HG02938 (cell line): ENCODE measurements at regions not wholly inside any gene's neighbourhood (a gene's known extent, or its start where the extent isn't known, plus 50 kb on each side); places are given as distances from the start of the nearest gene placed in this dataset.
"Not testable (repeated sequence)": the region's sequence is repeated elsewhere in the genome, so short reads cannot be mapped to it uniquely, and the experiment has no call there.

Experiments
- ATAC-seq: cut with Tn5 transposase; IDR thresholded peaks from one replicate; pipeline ENCODE4 v1.9.1; 2021; ENCODE audit warnings: mild to moderate bottlenecking, moderate library complexity; ENCODE audit not compliant: unreplicated experiment

GRCh38 chr20:19110285-19110684 lies 102.2 kb upstream of the SLC24A3 start:
- no peak for ATAC-seq

DNA sequence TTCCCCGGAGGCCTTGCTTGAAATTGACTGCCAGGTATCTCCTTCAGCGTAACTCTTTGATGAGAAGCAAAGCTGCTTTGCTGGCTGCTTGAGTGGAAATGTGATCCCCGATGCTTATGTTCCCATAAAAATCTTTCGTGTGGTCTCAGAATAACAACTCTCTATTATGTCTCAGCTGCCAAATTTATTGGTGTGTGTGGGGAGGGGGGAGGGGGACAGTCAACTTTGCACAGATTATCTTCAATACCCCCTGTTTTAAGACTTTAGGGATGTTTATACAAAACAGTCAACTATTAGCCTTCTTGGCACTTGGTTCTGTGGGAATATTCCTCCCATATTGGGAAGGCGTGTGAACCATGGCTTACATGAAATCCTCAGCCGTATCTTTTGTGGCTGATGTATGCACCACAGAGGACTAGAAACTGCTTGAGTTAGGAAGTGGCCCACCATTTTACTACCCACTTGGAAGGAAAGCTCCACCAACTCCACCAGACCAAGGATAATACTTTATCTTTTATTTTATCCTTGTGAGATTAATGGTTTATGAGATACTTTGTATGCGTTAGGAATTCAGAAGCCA lies 101.5 kb upstream of the SLC24A3 start:
- ATAC-seq: no peak

DNA sequence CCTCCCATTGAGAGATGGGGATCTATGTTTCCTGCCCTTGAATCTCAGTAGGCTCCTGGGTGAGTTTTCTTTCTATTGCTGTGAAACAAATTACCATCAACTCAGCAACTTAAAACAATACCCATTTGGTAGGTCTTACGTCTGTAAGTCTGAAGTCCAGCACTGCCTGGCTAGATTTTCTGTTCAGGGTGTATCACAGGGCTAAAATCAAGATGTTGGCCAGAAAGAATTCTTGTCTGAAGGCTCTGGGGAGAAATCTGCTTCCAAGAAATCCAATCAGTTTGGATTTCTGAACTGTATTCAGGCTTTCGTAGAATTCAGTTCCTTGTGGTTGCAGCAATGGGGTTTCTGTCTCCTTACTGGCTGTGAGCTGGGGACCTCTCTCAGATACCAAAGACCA lies 99.6 kb upstream of the SLC24A3 start:
- no peak for ATAC-seq

DNA sequence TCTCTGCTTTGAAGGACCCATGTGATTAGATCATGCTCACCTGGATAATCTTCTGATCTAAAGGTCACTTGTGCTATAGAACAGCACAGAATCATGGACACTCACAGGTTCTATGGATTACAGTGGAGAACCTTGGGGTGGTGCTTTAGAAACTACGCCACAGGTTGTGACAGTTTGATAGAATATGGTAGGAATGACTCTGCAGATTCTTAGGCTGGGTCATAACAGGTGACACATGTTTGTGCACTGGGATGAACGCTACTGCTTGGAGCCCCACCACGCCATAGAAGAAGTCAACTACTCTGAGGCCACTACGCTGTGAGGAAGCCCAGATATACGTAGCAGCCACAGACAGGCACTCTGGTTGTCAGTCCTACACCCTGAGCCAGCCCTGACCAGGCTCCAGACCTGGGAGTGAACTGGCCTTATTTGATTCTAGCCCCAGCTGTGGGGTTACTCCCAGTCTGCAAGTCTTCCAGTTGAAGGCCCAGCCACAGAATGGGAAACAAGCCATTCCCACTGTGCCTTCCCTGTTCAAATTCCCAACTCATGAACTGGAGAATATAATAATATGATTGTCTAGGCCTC lies 99.0 kb upstream of the SLC24A3 start:
- no peak for ATAC-seq

- ATAC-seq: no peak
Measured at GRCh38 chr20:19114410-19114809, 98.0 kb upstream of the SLC24A3 start.

- ATAC-seq: no peak
Measured at GRCh38 chr20:19115581-19115980, 96.9 kb upstream of the SLC24A3 start.

GRCh38 chr20:19120011-19120410 lies 92.4 kb upstream of the SLC24A3 start:
- ATAC-seq: no peak

GRCh38 chr20:19120569-19120968 lies 91.9 kb upstream of the SLC24A3 start:
- ATAC-seq: no peak

DNA sequence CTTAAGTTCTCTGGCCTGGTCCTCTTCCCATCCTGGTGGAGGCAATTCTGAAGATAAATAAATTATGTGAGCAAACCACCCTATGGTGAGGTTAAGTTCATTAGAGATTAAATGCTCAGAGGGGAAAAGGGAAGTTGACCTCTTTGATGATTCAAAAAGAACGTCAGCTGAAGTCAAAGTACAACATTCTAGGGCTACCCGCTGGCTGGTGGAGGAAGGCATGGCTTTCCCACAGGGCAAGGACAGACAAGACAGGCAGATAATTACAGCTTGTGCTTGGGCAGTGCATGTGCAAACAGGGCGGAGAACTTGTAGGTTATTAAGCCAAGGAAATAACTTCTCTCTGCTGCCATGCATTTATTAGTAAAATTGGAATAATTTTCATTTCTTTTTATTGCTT lies 91.0 kb upstream of the SLC24A3 start:
- ATAC-seq: no peak

DNA sequence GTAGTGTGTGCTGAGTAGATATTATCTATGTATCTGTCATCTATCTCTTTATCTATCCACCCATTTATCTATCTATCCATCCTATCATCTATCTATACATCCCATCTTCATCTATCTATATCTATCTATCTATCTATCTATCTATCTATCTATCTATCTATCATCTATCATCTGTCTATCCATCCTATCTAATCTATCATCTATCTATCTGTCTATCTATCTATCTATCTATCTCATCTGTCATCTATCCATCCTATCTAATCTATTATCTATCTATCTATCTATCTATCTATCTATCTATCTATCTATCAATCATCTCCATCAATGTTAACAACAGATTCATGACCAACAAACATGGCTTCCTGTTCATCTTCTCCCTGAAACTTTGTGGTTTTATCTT lies 90.5 kb upstream of the SLC24A3 start:
- no peak for ATAC-seq

DNA sequence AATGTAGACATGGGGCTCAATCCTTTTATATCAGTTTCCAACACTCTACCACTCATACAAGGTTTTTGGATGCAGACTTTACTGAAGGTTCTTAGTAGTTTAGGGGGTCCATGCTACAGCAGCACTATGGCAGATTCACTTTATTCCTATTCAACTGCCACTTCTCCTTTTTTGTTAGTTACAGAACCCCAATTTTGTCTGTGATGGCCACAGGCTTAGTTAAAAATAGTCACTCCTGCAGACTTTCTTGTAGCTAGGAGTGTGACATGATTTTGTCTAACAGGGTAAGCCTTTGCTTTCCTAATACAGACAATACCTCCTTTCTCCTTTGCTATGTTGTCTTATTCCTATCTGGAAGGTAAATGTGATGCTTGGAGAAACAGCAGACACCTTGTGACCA lies 90.0 kb upstream of the SLC24A3 start:
- no peak for ATAC-seq

- ATAC-seq: no peak
Measured at GRCh38 chr20:19125508-19125907, 86.9 kb upstream of the SLC24A3 start.

DNA sequence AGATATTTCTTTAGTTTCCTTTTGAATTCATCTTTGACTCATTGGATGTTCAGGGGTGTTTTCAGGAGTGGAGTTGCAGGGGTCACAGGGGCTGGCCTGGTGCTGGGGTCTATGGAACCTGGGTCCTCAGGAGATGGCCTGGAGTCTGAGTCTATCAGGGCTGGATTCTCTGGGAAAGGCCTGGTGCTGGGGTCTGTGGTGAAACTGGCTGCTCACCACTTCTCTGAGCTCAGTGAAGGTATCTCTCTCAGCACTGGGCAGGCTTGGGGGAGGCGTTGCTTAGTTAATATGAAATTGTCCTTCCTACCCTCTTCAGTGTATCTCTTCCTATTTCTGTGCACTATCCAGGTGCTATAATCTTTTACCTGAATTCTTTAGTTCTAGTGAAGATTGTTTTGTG lies 83.1 kb upstream of the SLC24A3 start:
- ATAC-seq: no peak

DNA sequence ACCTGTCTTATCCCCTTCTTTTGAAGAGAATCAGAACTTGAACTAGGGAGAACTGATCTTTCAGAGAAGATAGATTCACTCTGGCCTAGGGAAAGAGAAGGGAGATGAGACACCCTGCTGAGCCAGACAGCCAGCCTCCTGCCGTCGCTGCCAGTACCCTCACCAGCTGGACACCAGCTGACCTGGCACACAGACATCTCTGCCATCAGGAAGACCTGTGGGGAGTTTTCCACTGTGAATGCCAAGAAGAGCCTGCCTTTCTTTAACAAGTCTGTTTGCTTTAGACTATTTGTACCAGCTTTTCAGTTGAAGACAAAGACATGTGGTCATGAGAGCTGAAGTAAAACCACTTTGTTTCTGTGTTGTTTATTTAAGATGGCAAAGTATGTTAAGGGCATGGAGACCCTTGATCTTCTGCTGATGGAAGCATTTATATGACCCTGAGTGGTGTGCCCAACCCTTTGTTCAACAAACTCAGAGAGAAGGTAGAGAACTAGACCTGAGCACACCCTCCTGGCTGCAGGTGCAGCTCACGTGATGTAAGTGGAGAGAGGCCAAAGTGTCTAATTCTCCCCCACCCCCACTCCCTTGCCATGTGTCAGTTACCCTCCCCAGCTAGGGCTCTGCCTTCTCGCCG lies 82.3 kb upstream of the SLC24A3 start:
- no peak for ATAC-seq

- ATAC-seq: no peak
Measured at GRCh38 chr20:19130613-19130984, 81.8 kb upstream of the SLC24A3 start.

DNA sequence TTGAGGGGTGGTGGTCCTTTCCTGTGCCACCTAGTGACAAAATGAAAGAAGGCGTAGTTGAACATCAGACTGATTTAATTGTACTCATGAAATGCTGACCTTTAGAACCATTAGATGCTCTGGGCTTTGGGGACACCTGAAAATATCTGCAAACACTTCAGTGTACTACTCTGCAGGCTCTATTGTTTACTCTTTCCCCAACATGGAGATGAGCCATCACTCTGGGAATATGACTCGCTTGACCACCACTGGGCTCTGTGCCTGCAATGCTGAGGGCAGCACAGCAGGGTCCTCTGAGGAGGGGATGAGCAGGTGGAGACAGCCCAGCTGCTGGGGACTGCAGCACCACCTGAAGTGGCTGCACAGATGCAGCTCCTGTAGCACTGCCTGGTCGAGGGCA lies 74.8 kb upstream of the SLC24A3 start:
- ATAC-seq: no peak

DNA sequence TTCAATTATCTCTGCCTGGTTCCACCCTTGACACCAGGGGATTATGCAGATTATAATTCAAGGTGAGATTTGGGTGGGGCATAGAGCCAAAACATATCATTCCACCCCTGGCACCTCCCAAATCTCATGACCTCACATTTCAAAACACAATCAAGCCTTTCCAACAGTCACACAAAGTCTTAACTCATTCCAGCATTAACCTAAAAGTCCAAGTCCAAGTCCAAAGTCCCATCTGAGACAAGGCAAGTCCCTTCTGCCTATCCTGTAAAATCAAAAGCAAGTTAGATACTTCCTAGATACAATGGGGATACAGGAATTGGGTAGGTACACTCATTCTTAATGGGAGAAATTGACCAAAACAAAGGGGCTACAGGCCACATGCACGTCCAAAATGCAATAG lies 73.7 kb upstream of the SLC24A3 start:
- ATAC-seq: no peak

DNA sequence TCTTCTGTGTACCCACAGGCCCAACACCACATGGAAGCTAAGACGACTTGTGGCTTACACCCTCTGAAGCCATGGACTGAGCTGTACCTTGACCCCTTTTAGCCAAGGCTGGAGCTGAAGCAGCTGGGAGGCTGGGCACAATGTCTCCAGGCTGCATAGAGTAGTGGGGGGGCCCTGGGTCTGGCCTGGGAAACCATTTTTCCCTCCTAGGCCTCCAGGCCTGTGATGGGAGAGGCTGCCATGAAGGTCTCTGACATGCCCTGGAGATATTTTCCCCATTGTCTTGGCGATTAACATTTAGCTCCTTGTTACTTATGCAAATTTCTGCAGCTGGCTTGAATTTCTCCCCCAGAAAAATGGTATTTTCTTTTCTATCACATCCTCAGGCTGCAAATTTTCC lies 72.9 kb upstream of the SLC24A3 start:
- not testable (repeated sequence) for ATAC-seq

DNA sequence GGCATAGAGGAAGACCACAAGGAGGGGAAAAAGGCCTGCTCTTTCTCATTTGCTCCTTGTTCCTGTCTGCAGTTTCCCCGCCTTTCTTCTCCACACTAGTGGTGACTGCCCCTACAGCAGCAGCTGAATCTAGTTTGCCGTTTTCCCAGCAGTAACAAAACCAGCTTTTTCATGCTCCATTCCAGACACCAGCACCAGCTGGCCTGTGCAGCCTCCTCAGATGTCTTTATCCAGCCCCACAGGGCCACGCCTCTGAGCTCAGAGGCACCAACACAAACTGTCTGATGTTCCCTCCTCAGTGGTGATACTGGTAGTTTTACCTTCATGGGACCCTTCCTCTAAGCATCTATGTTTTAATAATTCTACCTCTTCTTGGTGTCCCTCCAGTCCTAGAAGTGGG lies 70.4 kb upstream of the SLC24A3 start:
- no peak for ATAC-seq

DNA sequence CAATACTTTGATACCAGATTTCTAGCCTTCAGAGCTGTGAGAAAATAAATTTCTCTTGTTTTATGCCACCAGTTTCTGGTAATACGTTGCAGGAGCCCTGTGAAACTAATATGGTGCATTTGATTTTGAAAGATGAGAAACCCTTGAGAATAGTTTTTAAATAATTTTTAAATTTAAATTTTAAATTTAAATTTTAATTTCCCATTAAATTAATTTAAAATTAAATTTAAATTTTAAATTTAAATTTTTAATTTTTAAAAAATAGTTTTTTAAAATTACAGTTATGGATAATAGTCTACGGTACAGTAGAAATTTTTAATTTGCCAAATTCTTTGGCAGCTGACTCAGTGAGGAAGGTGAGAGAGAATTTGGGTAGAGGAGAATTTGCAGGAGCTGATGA lies 68.6 kb upstream of the SLC24A3 start:
- ATAC-seq: no peak

DNA sequence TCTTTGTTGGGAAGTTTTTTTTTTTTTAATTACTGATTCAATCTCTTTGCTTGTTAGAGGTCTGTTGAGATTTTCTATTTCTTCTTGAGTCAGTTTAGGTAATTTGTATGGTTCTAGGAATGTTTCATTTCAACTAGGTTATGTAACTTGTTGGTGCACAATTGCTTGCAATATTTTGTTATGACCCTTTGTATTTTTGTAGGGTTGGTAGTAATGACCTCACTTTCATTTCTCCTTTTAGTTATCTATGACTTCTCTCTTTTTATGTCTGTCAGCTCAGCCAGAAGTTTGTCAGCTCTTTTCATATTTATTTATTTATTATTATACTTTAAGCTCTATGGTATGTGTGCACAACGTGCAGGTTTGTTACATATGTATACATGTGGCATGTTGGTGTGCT lies 51.1 kb upstream of the SLC24A3 start:
- no peak for ATAC-seq
